Activated CD8-positive, alpha-beta T cell treated with anti-CD3 and anti-CD28 coated beads, Interleukin-2, amount 10 ng/mL, durations not matched to agents 7 days and 5 days (primary cell): ENCODE measurements at regions not wholly inside any gene's neighbourhood (a gene's known extent, or its start where the extent isn't known, plus 50 kb on each side); places are given as distances from the start of the nearest gene placed in this dataset.

ENCODE experiments used
- ATAC-seq: fragments of 150-1000 bp; cut with Tn5 transposase; one replicate; pipeline ENCODE4 v1.10.0; 2021; ENCODE audit warnings: moderate library complexity
- CTCF ChIA-PET: fragments of 350-600 bp; sonication (Branson Sonifier 250); formaldehyde crosslinking; loops from one replicate; lab custom pipeline; 2021; ENCODE audit warnings: antibody characterized with exemption; lab: Charles Lee
- POLR2A ChIA-PET: fragments of 350-600 bp; sonication (Branson Sonifier 250); formaldehyde crosslinking; loops from one replicate; lab custom pipeline; 2021; ENCODE audit warnings: antibody characterized with exemption; lab: Charles Lee
- DNase-seq: peaks from one replicate; pipeline ENCODE4 v3.0.0-alpha.2; 2020
- H3K27ac Mint-ChIP-seq: one replicate; pipeline ENCODE4 v1.8.0; 2021; ENCODE audit warnings: mild to moderate bottlenecking, mixed read lengths
- H3K27me3 Mint-ChIP-seq: one replicate; pipeline ENCODE4 v1.8.0; 2021; ENCODE audit warnings: low read depth, mixed read lengths
- H3K36me3 Mint-ChIP-seq: one replicate; pipeline ENCODE4 v1.8.0; 2021; ENCODE audit warnings: low read depth, mixed read lengths
- H3K4me1 Mint-ChIP-seq: one replicate; pipeline ENCODE4 v1.8.0; 2021; ENCODE audit warnings: low read depth, mixed read lengths
- H3K4me3 Mint-ChIP-seq: one replicate; pipeline ENCODE4 v1.8.0; 2021; ENCODE audit warnings: mild to moderate bottlenecking, mixed read lengths
- H3K9me3 Mint-ChIP-seq: one replicate; pipeline ENCODE4 v1.8.0; 2022; ENCODE audit warnings: mixed read lengths; ENCODE audit not compliant: insufficient read depth

- Mint-ChIP-seq H3K27me3 (peaks cover 30% of the 10 kb centered on the region), H3K4me3 (no peak overlapping the region), H3K36me3 (peaks cover 3% of the 10 kb centered on the region), H3K27ac (no peak overlapping the region), H3K4me1 (peaks cover 6% of the 10 kb centered on the region), H3K9me3 (no peaks in the 10 kb centered on the region)
- DNase-seq: no peak
- ChIA-PET POLR2A (no interaction called here), CTCF (no interaction called here)
- no peak for ATAC-seq
Measured at GRCh38 chr10:118511711-118512110, 83.7 kb downstream of the PRLHR start.

DNA sequence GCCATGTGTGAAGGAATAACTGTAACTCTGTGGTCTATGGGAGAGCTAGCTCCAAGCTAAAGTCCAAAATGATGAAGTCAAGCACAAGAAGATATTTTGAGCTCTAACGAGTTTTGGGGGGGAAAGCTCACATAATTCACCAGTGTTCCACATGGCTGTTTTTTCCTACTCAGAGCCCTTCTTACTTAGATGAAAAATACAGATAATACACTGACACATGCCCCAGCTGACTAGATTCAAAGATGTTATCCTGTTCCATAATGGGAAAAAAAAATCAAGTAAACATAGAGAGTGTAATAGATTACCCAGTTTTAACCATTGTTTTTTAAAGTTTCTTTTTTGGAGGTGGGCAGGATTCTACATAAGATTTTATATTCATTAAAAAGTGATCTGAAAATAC lies 86.6 kb downstream of the PRLHR start:
- H3K4me1 Mint-ChIP-seq: peaks cover 17% of the 10 kb centered on the region
- CTCF ChIA-PET: no interaction called here

DNA sequence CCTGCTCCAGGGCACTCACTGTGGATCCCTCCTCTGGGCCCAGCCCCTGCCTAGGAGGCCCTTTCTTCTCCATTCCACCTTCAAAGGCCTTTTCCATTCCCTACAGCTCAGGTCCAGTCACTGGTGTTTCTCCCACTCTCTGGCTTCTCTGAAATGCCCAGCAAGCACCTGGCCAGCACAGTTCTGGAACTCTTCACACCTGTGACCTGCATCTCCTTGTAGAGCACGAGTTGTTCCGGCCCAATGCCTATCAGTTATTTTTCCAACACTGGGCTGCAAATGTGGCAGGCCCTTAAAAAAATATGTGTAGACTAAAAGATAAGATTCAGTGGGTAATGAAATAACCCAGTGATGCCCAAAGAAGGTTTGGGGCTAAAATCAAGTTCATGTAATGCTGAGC lies 87.1 kb downstream of the PRLHR start:
- DNase-seq: no peak
- Mint-ChIP-seq H3K36me3 (peaks cover 1% of the 10 kb centered on the region), H3K4me3 (no peak overlapping the region), H3K27me3 (peaks cover 22% of the 10 kb centered on the region), H3K27ac (no peak overlapping the region), H3K4me1 (peaks cover 17% of the 10 kb centered on the region), H3K9me3 (no peaks in the 10 kb centered on the region)
- no peak for ATAC-seq
- ChIA-PET POLR2A (no interaction called here), CTCF (no interaction called here)

More for the DNA sequence above, 86.6 kb downstream of the PRLHR start:
- Mint-ChIP-seq H3K27me3 (peaks cover 24% of the 10 kb centered on the region), H3K4me3 (no peak overlapping the region), H3K9me3 (no peaks in the 10 kb centered on the region), H3K36me3 (peaks cover 1% of the 10 kb centered on the region), H3K27ac (no peak overlapping the region)
- no peak for DNase-seq
- no peak for ATAC-seq
- POLR2A ChIA-PET: no interaction called here

DNA sequence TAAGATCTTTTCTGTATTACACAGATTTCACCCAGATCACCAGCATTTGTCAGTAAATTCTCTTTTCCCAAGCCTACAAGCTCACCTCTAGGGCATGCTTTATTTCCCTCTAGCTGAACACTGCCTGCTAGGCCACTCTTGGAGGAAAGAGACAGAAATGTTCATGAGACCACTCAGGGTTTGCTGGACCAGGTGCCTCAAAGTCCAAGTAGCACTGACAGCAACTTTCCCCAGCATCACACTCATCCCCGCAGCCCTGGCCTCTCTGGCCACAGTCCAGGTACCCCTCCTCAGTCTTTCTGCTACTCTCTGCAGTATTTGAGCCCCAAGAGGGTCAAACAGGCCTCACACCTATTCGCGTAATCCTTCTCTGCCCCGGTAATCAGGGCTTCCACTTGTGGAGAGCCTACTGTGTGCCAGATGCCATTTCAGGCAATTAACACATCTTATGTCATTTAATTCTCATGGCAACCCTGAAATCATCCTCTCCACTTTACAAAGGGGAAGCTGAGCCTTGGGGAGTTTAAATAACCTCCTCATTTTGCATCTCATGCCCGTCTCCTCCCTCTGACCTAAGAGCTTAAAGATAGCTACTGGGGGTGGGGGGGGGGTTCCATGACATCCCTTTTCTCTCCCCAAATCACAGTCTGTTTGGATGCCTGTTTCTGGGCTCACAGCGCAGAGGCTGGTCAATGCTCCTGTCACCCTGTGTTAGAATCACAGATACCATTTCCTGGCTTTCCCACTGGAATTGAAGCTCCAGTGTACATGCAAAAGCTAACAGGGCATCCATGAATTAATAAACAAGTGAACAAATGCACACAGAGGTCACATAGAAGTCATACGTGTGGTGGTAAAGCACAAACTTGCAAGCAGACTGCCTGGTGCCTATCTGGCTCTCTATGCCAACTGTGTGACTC lies 88.5 kb downstream of the PRLHR start:
- ChIA-PET POLR2A (no interaction called here), CTCF (no interaction called here)
- Mint-ChIP-seq H3K4me3 (no peak overlapping the region), H3K36me3 (no peaks in the 10 kb centered on the region), H3K27me3 (peaks cover 23% of the 10 kb centered on the region), H3K4me1 (peaks cover 16% of the 10 kb centered on the region), H3K27ac (no peak overlapping the region), H3K9me3 (no peaks in the 10 kb centered on the region)
- DNase-seq: no peak
- no peak for ATAC-seq

DNA sequence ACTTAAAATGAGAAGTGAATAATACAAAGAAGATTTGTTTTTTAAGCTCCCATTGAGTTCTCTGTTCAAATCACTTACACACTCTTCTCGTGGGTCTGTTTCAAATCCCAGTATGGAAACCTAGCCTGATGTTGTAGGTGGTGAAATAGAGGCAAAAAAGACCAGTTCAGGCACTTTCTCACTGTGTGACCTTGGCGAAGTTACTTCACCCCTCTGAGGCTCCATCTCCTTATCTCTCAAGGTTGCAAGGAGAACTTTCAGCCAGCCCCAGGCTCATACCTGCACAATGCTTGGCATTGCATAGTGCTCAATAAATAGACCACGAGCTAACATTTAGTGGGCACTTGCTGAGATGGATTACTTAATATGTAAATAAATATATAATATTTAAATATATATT lies 90.1 kb downstream of the PRLHR start:
- no peak for ATAC-seq
- H3K27me3 Mint-ChIP-seq: peaks cover 22% of the 10 kb centered on the region
- no peak overlapping the region for H3K27ac Mint-ChIP-seq
- no peak for DNase-seq
- no peaks in the 10 kb centered on the region for H3K36me3 Mint-ChIP-seq
- no peak overlapping the region for H3K4me3 Mint-ChIP-seq
- H3K9me3 Mint-ChIP-seq: no peaks in the 10 kb centered on the region
- POLR2A ChIA-PET: no interaction called here
- CTCF ChIA-PET: interaction anchor here (1.3 to 1.7 kb wide), 2 partner anchors 46 to 63 kb away, joined by 3 to 8 read pairs; no protein-coding TSS in a partner anchor
- peaks cover 11% of the 10 kb centered on the region for H3K4me1 Mint-ChIP-seq

GRCh38 chr10:118504467-118505205 lies 90.8 kb downstream of the PRLHR start:
- DNase-seq (no peak), ATAC-seq (no peak)
- peaks cover 18% of the 10 kb centered on the region for H3K27me3 Mint-ChIP-seq
- no peaks in the 10 kb centered on the region for H3K9me3 Mint-ChIP-seq
- no peak overlapping the region for H3K27ac Mint-ChIP-seq
- peaks cover 11% of the 10 kb centered on the region for H3K4me1 Mint-ChIP-seq
- no peak overlapping the region for H3K4me3 Mint-ChIP-seq
- CTCF ChIA-PET: interaction anchor here (0.6 to 1.7 kb wide), 3 partner anchors 45 to 279 kb away, joined by 3 to 8 read pairs (median 3); no protein-coding TSS in a partner anchor
- no peaks in the 10 kb centered on the region for H3K36me3 Mint-ChIP-seq
- POLR2A ChIA-PET: no interaction called here

DNA sequence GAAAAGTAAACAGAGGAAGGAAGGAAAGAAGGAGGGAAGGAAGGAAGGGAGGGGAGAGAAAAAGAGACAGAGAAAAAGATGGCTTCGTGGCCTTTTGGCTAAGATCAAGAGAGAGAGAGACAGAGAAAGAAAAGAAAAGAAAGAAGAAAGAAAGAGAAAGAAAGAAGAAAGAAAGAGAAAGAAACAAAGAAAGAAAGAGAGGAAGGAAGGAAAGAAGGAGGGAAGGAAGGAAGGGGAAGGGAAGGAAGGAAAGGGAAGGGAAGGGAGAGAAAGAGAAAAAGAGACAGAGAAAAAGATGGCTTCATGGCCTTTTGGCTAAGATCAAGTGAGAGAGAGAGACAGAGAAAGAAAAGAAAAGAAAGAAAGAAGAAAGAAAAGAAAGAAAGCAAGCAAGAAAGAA lies 91.4 kb downstream of the PRLHR start:
- Mint-ChIP-seq H3K9me3 (no peaks in the 10 kb centered on the region), H3K36me3 (no peaks in the 10 kb centered on the region), H3K27ac (no peak overlapping the region), H3K4me1 (peaks cover 11% of the 10 kb centered on the region), H3K4me3 (no peak overlapping the region), H3K27me3 (peaks cover 22% of the 10 kb centered on the region)
- DNase-seq: no peak
- ChIA-PET CTCF (interaction anchor here (1.7 kb wide), 1 partner anchor 45 kb away, joined by 8 read pairs; no protein-coding TSS in a partner anchor), POLR2A (no interaction called here)
- no peak for ATAC-seq

- ChIA-PET CTCF (no interaction called here), POLR2A (no interaction called here)
- no peak for ATAC-seq
- Mint-ChIP-seq H3K27me3 (peaks cover 21% of the 10 kb centered on the region), H3K36me3 (no peaks in the 10 kb centered on the region), H3K9me3 (no peaks in the 10 kb centered on the region), H3K4me3 (no peak overlapping the region), H3K4me1 (peaks cover 11% of the 10 kb centered on the region), H3K27ac (no peak overlapping the region)
- DNase-seq: no peak
Measured at GRCh38 chr10:118503192-118503591, 92.3 kb downstream of the PRLHR start.

DNA sequence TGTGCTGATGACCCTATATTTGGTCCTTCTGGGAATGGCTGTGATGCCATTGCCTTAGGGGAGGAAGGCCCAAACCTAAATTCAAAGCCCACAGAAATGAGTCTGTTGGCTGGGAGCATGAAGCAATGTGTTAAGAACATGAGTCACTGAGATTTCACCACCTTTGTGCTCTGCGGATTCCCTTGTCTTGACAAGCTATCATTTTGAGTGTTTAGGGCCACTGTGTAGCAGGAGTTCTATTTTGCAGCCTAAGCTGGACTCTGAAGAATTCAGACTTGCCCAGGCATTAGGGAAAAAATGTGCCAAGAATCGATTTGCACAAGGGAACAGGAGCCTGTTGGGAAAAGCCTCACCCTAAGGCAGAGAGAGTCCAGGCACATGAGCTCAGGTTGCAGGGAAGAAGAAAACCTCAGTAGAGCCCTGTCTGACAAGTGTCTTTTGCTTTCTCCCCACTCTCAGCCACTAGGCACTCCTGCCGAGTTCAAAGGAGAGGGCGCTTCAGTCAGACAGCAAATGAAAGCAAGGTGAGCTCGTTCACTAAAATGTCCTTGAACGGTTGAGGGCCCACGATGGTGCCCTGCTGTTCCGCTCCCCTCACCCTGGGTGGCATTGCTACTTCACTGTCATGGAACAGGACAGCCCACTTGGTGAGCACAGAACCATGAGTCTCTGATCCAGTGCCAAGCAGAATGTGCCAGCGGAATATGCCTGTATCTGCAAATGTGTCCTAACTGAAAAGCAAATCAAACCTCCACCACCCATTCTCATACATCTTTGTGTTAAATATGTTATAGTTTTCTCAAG lies 93.6 kb downstream of the PRLHR start:
- ATAC-seq (no peak), DNase-seq (no peak)
- Mint-ChIP-seq H3K36me3 (no peaks in the 10 kb centered on the region), H3K9me3 (no peaks in the 10 kb centered on the region), H3K27me3 (peaks cover 25% of the 10 kb centered on the region), H3K4me3 (no peak overlapping the region), H3K4me1 (peaks cover 11% of the 10 kb centered on the region), H3K27ac (no peak overlapping the region)
- CTCF ChIA-PET: no interaction called here
- POLR2A ChIA-PET: no interaction called here

DNA sequence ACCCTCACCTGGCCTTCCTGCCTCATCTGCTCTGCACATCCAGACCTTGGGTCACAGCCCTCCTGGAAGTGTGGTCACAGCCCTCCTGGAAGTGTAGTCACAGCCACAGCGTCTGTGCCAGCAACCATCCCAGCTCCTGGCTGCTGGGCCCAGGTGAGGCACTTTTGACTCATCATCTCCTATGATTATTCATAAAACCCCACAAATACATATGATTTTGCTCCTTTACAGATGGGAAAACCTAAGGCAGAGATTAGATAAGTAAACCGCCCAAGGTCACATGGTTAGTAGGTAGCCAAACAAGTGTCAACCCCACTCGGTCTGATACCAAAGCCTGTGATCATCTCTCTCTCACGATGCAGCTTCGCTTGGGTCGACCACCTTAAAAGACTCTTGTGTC lies 94.3 kb downstream of the PRLHR start:
- no peak overlapping the region for H3K4me3 Mint-ChIP-seq
- no peak overlapping the region for H3K27ac Mint-ChIP-seq
- peaks cover 29% of the 10 kb centered on the region for H3K27me3 Mint-ChIP-seq
- H3K9me3 Mint-ChIP-seq: no peaks in the 10 kb centered on the region
- POLR2A ChIA-PET: no interaction called here
- CTCF ChIA-PET: no interaction called here
- DNase-seq (no peak), ATAC-seq (no peak)
- no peaks in the 10 kb centered on the region for H3K36me3 Mint-ChIP-seq
- H3K4me1 Mint-ChIP-seq: peaks cover 11% of the 10 kb centered on the region

DNA sequence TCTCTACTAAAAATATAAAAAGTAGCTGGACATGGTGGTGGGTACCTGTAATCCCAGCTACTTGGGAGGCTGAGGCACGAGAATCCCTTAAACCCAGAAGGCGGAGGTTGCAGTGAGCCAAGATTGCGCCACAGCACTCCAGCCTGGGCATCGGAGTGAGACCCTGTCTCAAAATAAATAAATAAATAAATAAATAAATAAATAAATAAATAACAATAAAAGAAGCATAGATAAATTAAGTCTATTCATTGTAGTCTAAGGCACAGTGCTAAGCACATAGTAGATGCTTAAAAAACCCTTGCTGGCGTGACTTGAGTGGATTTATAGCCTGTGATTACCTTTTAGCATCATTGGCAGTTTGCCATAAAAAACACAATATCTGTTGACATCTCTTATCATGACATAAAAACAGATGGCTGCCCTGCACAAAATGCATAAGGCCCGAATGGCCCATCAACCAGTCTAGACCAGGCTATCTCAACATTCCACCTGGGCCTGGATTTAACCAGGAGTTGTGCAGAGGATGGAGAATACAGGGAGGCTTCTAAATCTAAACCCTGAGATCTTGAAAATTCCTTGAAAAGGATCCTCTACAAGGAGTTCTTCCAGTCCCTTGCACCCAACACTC lies 94.9 kb downstream of the PRLHR start:
- ChIA-PET CTCF (no interaction called here), POLR2A (no interaction called here)
- H3K27me3 Mint-ChIP-seq: peaks cover 29% of the 10 kb centered on the region
- peaks cover 11% of the 10 kb centered on the region for H3K4me1 Mint-ChIP-seq
- DNase-seq (no peak), ATAC-seq (no peak)
- no peaks in the 10 kb centered on the region for H3K36me3 Mint-ChIP-seq
- H3K4me3 Mint-ChIP-seq: no peak overlapping the region
- no peaks in the 10 kb centered on the region for H3K9me3 Mint-ChIP-seq
- H3K27ac Mint-ChIP-seq: no peak overlapping the region
